B cell (primary cell): ENCODE measurements at regions not wholly inside any gene's neighbourhood (a gene's known extent, or its start where the extent isn't known, plus 50 kb on each side); places are given as distances from the start of the nearest gene placed in this dataset.

ENCODE experiments used
- ATAC-seq: fragments of 200-7000 bp; cut with Tn5 transposase; one replicate; pipeline ENCODE4 v1.10.0; 2021; ENCODE audit warnings: low read depth, mild to moderate bottlenecking, moderate number of reproducible peaks, moderate library complexity
- CTCF ChIA-PET: fragments of 350-600 bp; sonication (Branson Sonifier 250); formaldehyde crosslinking; loops from one replicate; lab custom pipeline; 2021; ENCODE audit warnings: antibody characterized with exemption, inconsistent platforms; lab: Charles Lee
- POLR2A ChIA-PET: fragments of 350-600 bp; sonication (Branson Sonifier 250); formaldehyde crosslinking; loops from one replicate; lab custom pipeline; 2021; ENCODE audit warnings: antibody characterized with exemption; lab: Charles Lee
- DNase-seq: peaks from one replicate; pipeline ENCODE4 v3.0.0; 2013
- H2AFZ ChIP-seq: 2 replicates; pipeline ENCODE4 v1.6.1; 2012; ENCODE audit warnings: mild to moderate bottlenecking, low read depth, low read length; ENCODE audit not compliant: insufficient read depth, poor library complexity, severe bottlenecking
- H3K27ac ChIP-seq, 2 donors: 1 replicate in 1 of 2; 2 replicates in 1 of 2; pipeline ENCODE4 v1.5.1; 2012 to 2013; ENCODE audit warnings: low read length in 2 of 2, mild to moderate bottlenecking in 2 of 2, moderate library complexity in 1 of 2
- H3K27me3 ChIP-seq, 4 experiments: fragments of 200-600 bp in 1 of 4; sonication (generic) in 1 of 4; replicated peaks in 1 of 4; 1 replicate in 2 of 4; 2 replicates in 2 of 4; pipeline versions ENCODE4 v1.6.1 to v1.7.0; 2013 to 2016; ENCODE audit warnings: low read length in 3 of 4, mild to moderate bottlenecking in 2 of 4, mixed read lengths in 1 of 4, moderate library complexity in 1 of 4; ENCODE audit not compliant: insufficient read depth in 4 of 4, control insufficient read depth in 3 of 4; ENCODE audit errors: control extremely low read depth in 1 of 4
- H3K36me3 ChIP-seq, 2 experiments: replicated peaks in 1 of 2; 1 replicate in 1 of 2; 2 replicates in 1 of 2; pipeline versions ENCODE4 v1.6.1 to v1.7.1; 2013; ENCODE audit warnings: low read length in 1 of 2; ENCODE audit not compliant: insufficient read depth in 2 of 2, control insufficient read depth in 1 of 2; ENCODE audit errors: control extremely low read depth in 1 of 2, extremely low read depth in 1 of 2
- H3K4me1 ChIP-seq, 2 donors: fragments of 200-600 bp in 1 of 2; sonication (generic) in 1 of 2; 1 replicate in 1 of 2; 2 replicates in 1 of 2; pipeline versions ENCODE4 v1.5.1 to v1.6.1; 2013 to 2017; ENCODE audit warnings: low read length in 2 of 2; ENCODE audit not compliant: control insufficient read depth in 2 of 2, insufficient read depth in 2 of 2
- H3K4me2 ChIP-seq: replicated peaks from 2 replicates; pipeline ENCODE3; 2012; ENCODE audit warnings: mild to moderate bottlenecking, low read depth, low read length; ENCODE audit not compliant: poor library complexity, severe bottlenecking
- H3K4me3 ChIP-seq, 5 experiments: fragments of 200-600 bp in 1 of 5; sonication (generic) in 1 of 5; 1 replicate in 3 of 5; 2 replicates in 2 of 5; pipeline versions ENCODE4 v1.5.1 to v1.7.0; 2011 to 2016; ENCODE audit warnings: low read length in 4 of 5, mild to moderate bottlenecking in 4 of 5, low read depth in 2 of 5, control low read depth in 1 of 5, moderate library complexity in 1 of 5; ENCODE audit not compliant: insufficient read depth in 1 of 5; ENCODE audit errors: control extremely low read depth in 1 of 5, extremely low read depth in 1 of 5
- H3K79me2 ChIP-seq: fragments of 200-600 bp; sonication (generic); one replicate; pipeline ENCODE4 v1.6.0; 2016; ENCODE audit warnings: low read length; ENCODE audit not compliant: control insufficient read depth, insufficient read depth
- H3K9ac ChIP-seq: fragments of 200-600 bp; sonication (generic); 2 replicates; pipeline ENCODE4 v1.6.1; 2017; ENCODE audit warnings: mild to moderate bottlenecking, low read length, moderate library complexity
- H3K9me3 ChIP-seq, 3 donors: one replicate each; pipeline versions ENCODE4 v1.6.1 to v1.7.1; 2013; ENCODE audit warnings: low read length in 2 of 3; ENCODE audit not compliant: control insufficient read depth in 2 of 3, insufficient read depth in 1 of 3; ENCODE audit errors: control extremely low read depth in 1 of 3
- H4K20me1 ChIP-seq: 2 replicates; pipeline ENCODE4 v1.6.0; 2012; ENCODE audit warnings: mild to moderate bottlenecking, low read length; ENCODE audit not compliant: insufficient read depth, control insufficient read depth, poor library complexity, severe bottlenecking
- H3K27ac Mint-ChIP-seq: one replicate; pipeline ENCODE4 v1.8.0; 2021; ENCODE audit warnings: mixed read lengths
- H3K27me3 Mint-ChIP-seq: one replicate; pipeline ENCODE4 v1.8.0; 2021; ENCODE audit warnings: mixed read lengths
- H3K4me1 Mint-ChIP-seq: one replicate; pipeline ENCODE4 v1.8.0; 2021; ENCODE audit warnings: mixed read lengths
- H3K4me3 Mint-ChIP-seq: one replicate; pipeline ENCODE4 v1.8.0; 2021; ENCODE audit warnings: mixed read lengths
- H3K9me3 Mint-ChIP-seq: one replicate; pipeline ENCODE4 v1.8.0; 2022; ENCODE audit warnings: mixed read lengths; ENCODE audit not compliant: insufficient read depth
- CTCF ChIP-seq: fragments of 200-600 bp; IDR thresholded peaks from one replicate; pipeline ENCODE4 v1.8.0; 2022; ENCODE audit warnings: antibody characterized with exemption, mild to moderate bottlenecking
- EZH2 ChIP-seq: IDR thresholded peaks from 2 replicates; pipeline ENCODE4 v1.6.1; 2012; ENCODE audit warnings: borderline replicate concordance, low read depth, mild to moderate bottlenecking, moderate library complexity, low read length; ENCODE audit not compliant: insufficient read depth, poor library complexity, severe bottlenecking
- WGBS: methylation state at CpG from one replicate; pipeline ENCODE4 v1.1.5; 2013; ENCODE audit warnings: missing lambda C conversion rate; ENCODE audit not compliant: insufficient coverage; 5-methylcytosine and 5-hydroxymethylcytosine counted together
- intact Hi-C: fragments of 100-400 bp; cut with micrococcal nuclease; formaldehyde crosslinking; loops from one replicate; pipeline ENCODE4 v1.10.0; 2022

- no peak overlapping the region for H3K27ac ChIP-seq
- no peaks in the 10 kb centered on the region for H3K4me1 Mint-ChIP-seq
- no peak for DNase-seq
- no peak for ATAC-seq
- H3K79me2 ChIP-seq: no peaks in the 10 kb centered on the region
- H3K4me1 ChIP-seq: no peaks in the 10 kb centered on the region
- H3K9me3 ChIP-seq: peaks cover 0 to 17% (median 11%) of the 10 kb centered on the region in 3 donors
- POLR2A ChIA-PET: no interaction called here
- H3K27ac Mint-ChIP-seq: no peak overlapping the region
- H3K9ac ChIP-seq: no peak overlapping the region
- CTCF ChIA-PET: interaction anchor here (1.9 kb wide), 1 partner anchor 21 kb away, joined by 7 read pairs; no protein-coding TSS in a partner anchor
- H3K4me2 ChIP-seq: no peak overlapping the region
- H3K9me3 Mint-ChIP-seq: no peaks in the 10 kb centered on the region
- no peak overlapping the region for H3K4me3 Mint-ChIP-seq
- H3K4me3 ChIP-seq: no peak overlapping the region
- 97% methylated on average over 6 of the region's 6 CpGs for WGBS
- H3K27me3 Mint-ChIP-seq: no peaks in the 10 kb centered on the region
- intact Hi-C loops: no loop called here
- H3K36me3 ChIP-seq: no peaks in the 10 kb centered on the region
- no peak for TF ChIP-seq EZH2
- no peak for TF ChIP-seq CTCF
- H2AFZ ChIP-seq: no peak overlapping the region
- no peaks in the 10 kb centered on the region for H3K27me3 ChIP-seq
- H4K20me1 ChIP-seq: no peaks in the 10 kb centered on the region
Observed at GRCh38 chr14:65803885-65804284, 391.4 kb downstream of the FUT8 start.

GRCh38 chr14:65804439-65805112 is 392.0 kb downstream of the FUT8 start:
- POLR2A ChIA-PET: no interaction called here
- no peak overlapping the region for H3K4me3 ChIP-seq
- ATAC-seq (no peak), DNase-seq (no peak)
- 80% methylated on average over 13 of the region's 14 CpGs for WGBS
- no peaks in the 10 kb centered on the region for H3K9me3 Mint-ChIP-seq
- CTCF ChIA-PET: interaction anchor here (1.9 kb wide), 1 partner anchor 20 kb away, joined by 7 read pairs; no protein-coding TSS in a partner anchor
- H3K4me3 Mint-ChIP-seq: no peak overlapping the region
- no peak overlapping the region for H2AFZ ChIP-seq
- TF ChIP-seq EZH2 (no peak), CTCF (no peak)
- no peaks in the 10 kb centered on the region for H3K27me3 ChIP-seq
- no peaks in the 10 kb centered on the region for H3K36me3 ChIP-seq
- no peak overlapping the region for H3K27ac ChIP-seq
- no peak overlapping the region for H3K4me2 ChIP-seq
- H3K79me2 ChIP-seq: no peaks in the 10 kb centered on the region
- H3K4me1 ChIP-seq: no peaks in the 10 kb centered on the region
- no peaks in the 10 kb centered on the region for H4K20me1 ChIP-seq
- H3K4me1 Mint-ChIP-seq: no peaks in the 10 kb centered on the region
- no peak overlapping the region for H3K9ac ChIP-seq
- H3K27me3 Mint-ChIP-seq: no peaks in the 10 kb centered on the region
- H3K27ac Mint-ChIP-seq: no peak overlapping the region
- peaks cover 0 to 23% (median 18%) of the 10 kb centered on the region in 3 donors for H3K9me3 ChIP-seq
- intact Hi-C loops: no loop called here
